ENCODE measurements at regions not wholly inside any gene's neighbourhood (a gene's known extent, or its start where the extent isn't known, plus 50 kb on each side); places are given as distances from the start of the nearest gene placed in this dataset.

DNA sequence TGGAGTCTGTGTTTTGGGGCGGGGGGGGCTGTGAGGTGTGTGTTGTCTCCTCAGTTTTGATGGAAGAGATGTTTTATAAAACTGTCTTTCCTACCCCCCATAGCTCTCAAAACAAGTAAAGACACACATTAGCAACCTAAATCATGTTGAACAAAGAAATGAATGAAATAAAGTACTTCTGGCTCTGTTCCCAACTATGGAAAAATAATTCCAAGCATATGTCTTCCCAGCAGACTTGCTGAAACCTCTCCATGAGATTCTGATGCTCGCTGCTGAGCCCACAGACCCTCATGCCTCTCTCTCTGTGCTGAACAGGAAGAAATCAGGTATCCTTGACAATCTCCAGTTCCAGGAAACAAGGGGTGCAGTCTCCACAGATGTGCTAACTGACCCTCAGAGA, 226.7 kb upstream of the KLHL29 start:
- H3K9ac ChIP-seq (ENCODE audit: insufficient read length, low read depth): no peak overlapping the region
- H3K27me3 ChIP-seq (ENCODE audit: insufficient read depth, insufficient read length): no peaks in the 10 kb centered on the region
- DNase-seq (ENCODE audit: low read depth, low spot score): no peak
- H3K4me1 ChIP-seq (ENCODE audit: insufficient read depth, insufficient read length): no peaks in the 10 kb centered on the region
- no peaks in the 10 kb centered on the region for H3K9me3 ChIP-seq (ENCODE audit: insufficient read depth, low read length)
- TF ChIP-seq ZNF274 (IDR thresholded peaks at IDR 0.05; ENCODE audit: low read depth, low read length) (no peak), SUZ12 (IDR thresholded peaks at IDR 0.05; ENCODE audit: extremely low read depth, insufficient read depth, insufficient read length) (no peak), YY1 (IDR thresholded peaks at IDR 0.05; ENCODE audit: insufficient read depth, insufficient read length) (no peak)
- H3K4me3 ChIP-seq (ENCODE audit: insufficient read length, low read depth): no peak overlapping the region
- H3K36me3 ChIP-seq (ENCODE audit: insufficient read depth, insufficient read length, low read length): no peaks in the 10 kb centered on the region

DNA sequence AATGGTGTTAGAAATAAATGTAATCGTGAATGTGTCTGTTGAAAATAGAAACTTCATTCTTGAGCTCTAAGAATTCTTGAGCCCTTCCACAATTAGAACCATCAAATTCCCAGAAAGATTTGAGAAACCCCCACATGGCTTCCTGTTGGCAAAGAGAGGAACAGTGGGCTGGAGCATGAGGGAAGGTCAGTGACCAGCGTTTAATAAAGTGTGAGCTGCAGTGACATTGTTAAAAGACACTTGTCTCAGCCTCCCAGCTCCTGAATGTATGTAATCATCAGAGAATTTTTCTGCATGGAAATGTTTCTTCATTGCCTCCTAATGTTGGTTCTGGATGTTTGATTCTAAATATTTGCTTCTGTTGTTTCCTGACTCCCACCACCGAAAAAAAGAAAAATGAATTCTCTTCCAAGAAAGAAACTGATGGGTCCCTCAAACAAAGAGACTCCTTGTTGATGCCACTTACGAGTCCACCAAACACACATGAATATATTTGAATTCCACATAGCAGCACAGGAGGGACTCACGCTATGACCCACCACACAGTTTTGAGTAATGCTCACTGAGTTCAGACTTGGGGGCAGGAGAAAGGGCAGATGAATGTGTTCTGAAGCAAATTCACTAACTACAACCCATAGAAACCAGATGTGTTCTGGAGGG, 225.1 kb upstream of the KLHL29 start:
- Histone ChIP-seq H3K4me1 (ENCODE audit: insufficient read depth, insufficient read length) (no peaks in the 10 kb centered on the region), H3K9me3 (ENCODE audit: insufficient read depth, low read length) (no peaks in the 10 kb centered on the region), H3K27me3 (ENCODE audit: insufficient read depth, insufficient read length) (no peaks in the 10 kb centered on the region), H3K9ac (ENCODE audit: insufficient read length, low read depth) (no peak overlapping the region), H3K36me3 (ENCODE audit: insufficient read depth, insufficient read length, low read length) (no peaks in the 10 kb centered on the region), H3K4me3 (ENCODE audit: insufficient read length, low read depth) (no peak overlapping the region)
- DNase-seq (ENCODE audit: low read depth, low spot score): no peak
- TF ChIP-seq SUZ12 (IDR thresholded peaks at IDR 0.05; ENCODE audit: extremely low read depth, insufficient read depth, insufficient read length) (no peak), ZNF274 (IDR thresholded peaks at IDR 0.05; ENCODE audit: low read depth, low read length) (no peak), YY1 (IDR thresholded peaks at IDR 0.05; ENCODE audit: insufficient read depth, insufficient read length) (no peak)

DNA sequence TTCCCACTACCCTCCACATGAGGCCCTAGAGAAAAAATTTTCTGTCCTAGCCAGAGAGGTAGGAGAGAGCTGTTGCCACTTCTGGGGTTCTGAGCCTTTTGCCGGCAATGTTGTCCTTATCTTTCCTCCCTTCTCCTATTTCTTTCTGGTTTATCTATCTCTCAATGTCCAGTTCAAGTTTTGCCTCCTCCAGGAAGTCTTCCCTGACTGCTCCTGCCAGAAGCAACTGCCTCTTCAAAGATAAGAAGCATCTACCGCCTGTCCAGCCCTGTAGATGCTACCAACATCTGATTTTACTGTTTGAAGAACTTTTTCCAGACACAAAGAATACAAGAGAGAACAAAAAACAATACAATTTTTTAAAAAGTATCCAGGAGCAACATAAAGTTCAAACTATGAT, 220.8 kb upstream of the KLHL29 start:
- DNase-seq (ENCODE audit: low read depth, low spot score): no peak
- no peak overlapping the region for H3K9ac ChIP-seq (ENCODE audit: insufficient read length, low read depth)
- no peaks in the 10 kb centered on the region for H3K9me3 ChIP-seq (ENCODE audit: insufficient read depth, low read length)
- no peaks in the 10 kb centered on the region for H3K4me1 ChIP-seq (ENCODE audit: insufficient read depth, insufficient read length)
- H3K36me3 ChIP-seq (ENCODE audit: insufficient read depth, insufficient read length, low read length): no peaks in the 10 kb centered on the region
- H3K4me3 ChIP-seq (ENCODE audit: insufficient read length, low read depth): no peak overlapping the region
- H3K27me3 ChIP-seq (ENCODE audit: insufficient read depth, insufficient read length): no peaks in the 10 kb centered on the region
- no peak for TF ChIP-seq SUZ12 (IDR thresholded peaks at IDR 0.05; ENCODE audit: extremely low read depth, insufficient read depth, insufficient read length)
- TF ChIP-seq YY1 (IDR thresholded peaks at IDR 0.05; ENCODE audit: insufficient read depth, insufficient read length): no peak
- TF ChIP-seq ZNF274 (IDR thresholded peaks at IDR 0.05; ENCODE audit: low read depth, low read length): no peak

DNA sequence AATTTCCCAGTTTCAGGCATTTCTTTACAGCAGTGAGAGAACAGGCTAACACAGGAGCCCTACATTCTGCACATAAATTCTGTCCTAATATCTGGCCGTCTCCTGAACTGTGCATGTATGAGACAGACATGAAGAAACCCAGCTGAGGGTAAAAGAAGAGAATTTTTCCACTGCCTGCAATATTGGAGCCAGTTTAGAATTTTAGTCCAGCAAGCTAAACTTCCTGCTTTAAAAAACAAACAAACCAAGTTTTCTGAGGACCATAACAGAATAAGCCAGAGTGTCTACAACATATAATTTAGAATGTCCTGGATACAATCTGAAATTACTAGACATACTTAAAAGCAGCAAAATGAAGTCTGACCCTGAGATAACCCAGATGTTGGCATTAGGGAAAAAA, 215.1 kb upstream of the KLHL29 start:
- no peaks in the 10 kb centered on the region for H3K36me3 ChIP-seq (ENCODE audit: insufficient read depth, insufficient read length, low read length)
- H3K27me3 ChIP-seq (ENCODE audit: insufficient read depth, insufficient read length): no peaks in the 10 kb centered on the region
- H3K4me1 ChIP-seq (ENCODE audit: insufficient read depth, insufficient read length): no peaks in the 10 kb centered on the region
- peaks cover 8% of the 10 kb centered on the region; the same call in 1 of the 2 replicates for H3K9me3 ChIP-seq (ENCODE audit: insufficient read depth, low read length)
- no peak overlapping the region for H3K9ac ChIP-seq (ENCODE audit: insufficient read length, low read depth)
- TF ChIP-seq YY1 (IDR thresholded peaks at IDR 0.05; ENCODE audit: insufficient read depth, insufficient read length) (no peak), ZNF274 (IDR thresholded peaks at IDR 0.05; ENCODE audit: low read depth, low read length) (no peak), SUZ12 (IDR thresholded peaks at IDR 0.05; ENCODE audit: extremely low read depth, insufficient read depth, insufficient read length) (no peak)
- H3K4me3 ChIP-seq (ENCODE audit: insufficient read length, low read depth): no peak overlapping the region
- no peak for DNase-seq (ENCODE audit: low read depth, low spot score)

GRCh38 chr2:23171108-23171507, 213.9 kb upstream of the KLHL29 start:
- no peak for TF ChIP-seq SUZ12 (IDR thresholded peaks at IDR 0.05; ENCODE audit: extremely low read depth, insufficient read depth, insufficient read length)
- no peak for TF ChIP-seq YY1 (IDR thresholded peaks at IDR 0.05; ENCODE audit: insufficient read depth, insufficient read length)
- no peak for TF ChIP-seq ZNF274 (IDR thresholded peaks at IDR 0.05; ENCODE audit: low read depth, low read length)
- Histone ChIP-seq H3K4me1 (ENCODE audit: insufficient read depth, insufficient read length) (no peaks in the 10 kb centered on the region), H3K36me3 (ENCODE audit: insufficient read depth, insufficient read length, low read length) (no peaks in the 10 kb centered on the region), H3K9me3 (ENCODE audit: insufficient read depth, low read length) (peaks cover 8% of the 10 kb centered on the region; the same call in 1 of the 2 replicates), H3K4me3 (ENCODE audit: insufficient read length, low read depth) (no peak overlapping the region), H3K9ac (ENCODE audit: insufficient read length, low read depth) (no peak overlapping the region), H3K27me3 (ENCODE audit: insufficient read depth, insufficient read length) (no peaks in the 10 kb centered on the region)
- DNase-seq (ENCODE audit: low read depth, low spot score): no peak

DNA sequence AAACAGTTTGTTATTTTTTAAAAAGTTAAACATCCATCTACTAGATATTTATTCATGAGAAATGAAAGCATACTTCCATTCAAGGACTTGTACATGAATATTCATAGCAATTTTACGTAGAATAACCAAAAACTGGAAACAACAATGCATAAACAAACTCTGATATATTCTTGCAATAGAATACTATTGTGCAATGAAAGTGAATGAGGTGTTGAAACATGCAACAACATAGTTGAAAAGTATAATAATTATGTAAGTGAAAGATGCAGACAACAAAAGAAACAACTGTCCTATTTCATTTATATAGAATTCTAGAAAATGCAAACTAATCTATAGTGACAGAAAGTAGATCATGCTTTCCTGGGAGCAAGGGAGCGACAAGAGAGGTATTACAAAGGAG, 206.6 kb upstream of the KLHL29 start:
- Histone ChIP-seq H3K4me3 (ENCODE audit: insufficient read length, low read depth) (no peak overlapping the region), H3K27me3 (ENCODE audit: insufficient read depth, insufficient read length) (no peaks in the 10 kb centered on the region), H3K36me3 (ENCODE audit: insufficient read depth, insufficient read length, low read length) (no peaks in the 10 kb centered on the region), H3K4me1 (ENCODE audit: insufficient read depth, insufficient read length) (no peaks in the 10 kb centered on the region), H3K9me3 (ENCODE audit: insufficient read depth, low read length) (no peaks in the 10 kb centered on the region; the same call in 1 of the 2 replicates), H3K9ac (ENCODE audit: insufficient read length, low read depth) (no peak overlapping the region)
- no peak for DNase-seq (ENCODE audit: low read depth, low spot score)
- no peak for TF ChIP-seq YY1 (IDR thresholded peaks at IDR 0.05; ENCODE audit: insufficient read depth, insufficient read length)
- no peak for TF ChIP-seq ZNF274 (IDR thresholded peaks at IDR 0.05; ENCODE audit: low read depth, low read length)
- TF ChIP-seq SUZ12 (IDR thresholded peaks at IDR 0.05; ENCODE audit: extremely low read depth, insufficient read depth, insufficient read length): no peak

DNA sequence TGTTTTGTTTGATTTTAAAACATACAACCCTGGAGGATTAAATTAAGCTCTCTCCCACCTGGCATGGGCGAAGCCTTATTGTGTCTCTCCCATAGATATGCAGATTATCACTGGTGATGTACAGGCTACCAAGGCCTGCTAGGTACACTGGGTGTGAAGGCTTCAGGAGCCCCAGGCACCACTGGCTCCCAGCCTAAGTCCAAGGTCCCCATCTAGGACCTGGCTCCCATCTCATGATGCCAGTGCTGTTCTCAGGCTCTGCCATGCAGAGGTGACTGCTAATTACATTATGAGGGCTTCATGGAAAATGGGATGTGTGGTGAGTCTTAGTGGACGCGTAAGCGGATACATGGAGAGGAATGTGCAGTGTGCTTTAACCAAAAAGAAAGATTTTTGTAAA, 201.2 kb upstream of the KLHL29 start:
- no peak for DNase-seq (ENCODE audit: low read depth, low spot score)
- H3K9ac ChIP-seq (ENCODE audit: insufficient read length, low read depth): no peak overlapping the region
- no peaks in the 10 kb centered on the region for H3K27me3 ChIP-seq (ENCODE audit: insufficient read depth, insufficient read length)
- TF ChIP-seq YY1 (IDR thresholded peaks at IDR 0.05; ENCODE audit: insufficient read depth, insufficient read length) (no peak), ZNF274 (IDR thresholded peaks at IDR 0.05; ENCODE audit: low read depth, low read length) (no peak), SUZ12 (IDR thresholded peaks at IDR 0.05; ENCODE audit: extremely low read depth, insufficient read depth, insufficient read length) (no peak)
- no peaks in the 10 kb centered on the region for H3K4me1 ChIP-seq (ENCODE audit: insufficient read depth, insufficient read length)
- no peak overlapping the region for H3K4me3 ChIP-seq (ENCODE audit: insufficient read length, low read depth)
- no peaks in the 10 kb centered on the region for H3K36me3 ChIP-seq (ENCODE audit: insufficient read depth, insufficient read length, low read length)
- H3K9me3 ChIP-seq (ENCODE audit: insufficient read depth, low read length): no peaks in the 10 kb centered on the region; the same call in 1 of the 2 replicates
